HG02798 (cell line): ENCODE measurements at regions not wholly inside any gene's neighbourhood (a gene's known extent, or its start where the extent isn't known, plus 50 kb on each side); places are given as distances from the start of the nearest gene placed in this dataset.

Experiments
- ATAC-seq: cut with Tn5 transposase; IDR thresholded peaks from one replicate; pipeline ENCODE4 v1.9.1; 2021; ENCODE audit warnings: mild to moderate bottlenecking; ENCODE audit not compliant: unreplicated experiment, poor library complexity

GRCh38 chr12:93272997-93273396 is 104.7 kb upstream of the NUDT4 start:
- no peak for ATAC-seq

- ATAC-seq: no peak
Measured at GRCh38 chr12:93273834-93274564, 103.7 kb upstream of the NUDT4 start.

DNA sequence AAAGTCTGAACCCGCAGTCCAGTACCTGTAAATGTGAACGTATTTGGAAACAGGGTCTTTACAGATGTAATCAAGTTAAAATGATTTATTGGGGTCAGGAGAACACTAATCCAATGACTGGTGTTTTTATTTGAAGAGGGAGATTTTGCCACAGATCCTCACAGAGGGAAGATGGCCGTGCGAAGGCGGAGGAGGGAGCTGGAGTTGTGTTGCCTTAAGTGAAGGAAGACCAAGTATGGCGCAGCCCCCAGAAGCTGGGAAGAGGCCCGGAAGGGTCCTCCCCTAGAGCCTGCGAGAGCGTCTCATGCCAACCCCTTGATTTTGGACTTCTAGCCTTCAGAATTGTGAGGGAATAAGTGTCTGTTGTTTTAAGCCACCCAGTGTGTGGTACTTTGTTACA is 102.8 kb upstream of the NUDT4 start:
- no peak for ATAC-seq

DNA sequence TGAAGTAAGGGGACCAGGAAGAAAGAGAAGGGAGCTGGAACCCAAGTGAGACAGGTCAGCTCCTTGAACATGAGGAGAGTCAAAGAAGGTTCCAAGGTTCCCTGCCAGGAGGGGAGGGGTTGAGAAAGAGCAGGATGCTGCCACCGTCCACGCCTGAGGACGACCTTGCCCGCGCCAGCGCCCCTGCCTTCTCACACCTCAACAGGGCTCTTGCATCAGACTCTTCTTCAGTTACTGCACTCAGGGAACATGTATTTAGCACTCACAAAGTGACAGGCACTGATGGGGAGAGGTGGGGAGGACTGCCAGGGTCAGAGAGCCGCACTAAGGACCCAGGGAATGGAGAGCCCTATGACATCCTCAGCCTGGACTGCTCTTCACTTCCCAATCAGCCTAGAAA is 102.1 kb upstream of the NUDT4 start:
- no peak for ATAC-seq

- no peak for ATAC-seq
Measured at GRCh38 chr12:93279565-93280412, 97.9 kb upstream of the NUDT4 start.

- no peak for ATAC-seq
Measured at GRCh38 chr12:93287149-93287548, 90.6 kb upstream of the NUDT4 start.

DNA sequence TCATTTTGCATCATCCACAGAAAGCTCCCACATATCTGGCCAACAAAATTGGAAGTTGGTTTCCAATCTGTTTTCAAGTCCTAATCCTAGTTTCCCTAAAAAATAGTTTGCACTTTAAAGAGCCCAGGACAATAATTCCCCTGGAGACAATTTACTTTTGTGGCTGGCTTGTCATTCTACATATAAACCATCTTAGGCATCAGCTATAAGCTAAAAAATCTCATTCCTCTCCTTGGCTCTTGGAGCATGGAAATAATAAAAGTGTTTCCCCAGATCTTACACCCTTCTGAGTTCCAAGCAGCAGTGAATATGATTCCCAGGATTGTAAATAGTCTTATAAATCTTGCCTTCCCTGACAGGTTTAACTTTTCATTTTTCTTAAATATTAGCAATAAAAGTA is 89.1 kb upstream of the NUDT4 start:
- ATAC-seq: no peak

GRCh38 chr12:93290391-93290790 is 87.3 kb upstream of the NUDT4 start:
- no peak for ATAC-seq

DNA sequence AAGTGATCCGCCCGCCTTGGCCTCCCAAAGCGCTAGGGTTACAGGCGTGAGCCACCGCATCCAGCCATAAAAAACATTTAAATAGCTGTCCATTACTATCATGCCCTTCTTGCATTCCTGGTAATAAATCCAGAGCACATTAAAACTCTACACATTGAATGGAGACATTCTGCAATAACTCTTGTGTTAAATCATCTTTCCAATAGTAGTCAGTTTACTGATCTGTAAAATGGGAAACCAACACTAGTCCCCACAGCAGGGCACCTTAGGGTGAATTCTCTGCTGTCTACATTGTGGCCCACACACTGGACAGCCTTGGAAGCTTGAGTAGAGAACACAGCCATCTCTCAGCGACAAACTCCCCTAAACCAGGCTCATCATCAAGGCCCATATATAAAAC is 85.5 kb upstream of the NUDT4 start:
- ATAC-seq: no peak

DNA sequence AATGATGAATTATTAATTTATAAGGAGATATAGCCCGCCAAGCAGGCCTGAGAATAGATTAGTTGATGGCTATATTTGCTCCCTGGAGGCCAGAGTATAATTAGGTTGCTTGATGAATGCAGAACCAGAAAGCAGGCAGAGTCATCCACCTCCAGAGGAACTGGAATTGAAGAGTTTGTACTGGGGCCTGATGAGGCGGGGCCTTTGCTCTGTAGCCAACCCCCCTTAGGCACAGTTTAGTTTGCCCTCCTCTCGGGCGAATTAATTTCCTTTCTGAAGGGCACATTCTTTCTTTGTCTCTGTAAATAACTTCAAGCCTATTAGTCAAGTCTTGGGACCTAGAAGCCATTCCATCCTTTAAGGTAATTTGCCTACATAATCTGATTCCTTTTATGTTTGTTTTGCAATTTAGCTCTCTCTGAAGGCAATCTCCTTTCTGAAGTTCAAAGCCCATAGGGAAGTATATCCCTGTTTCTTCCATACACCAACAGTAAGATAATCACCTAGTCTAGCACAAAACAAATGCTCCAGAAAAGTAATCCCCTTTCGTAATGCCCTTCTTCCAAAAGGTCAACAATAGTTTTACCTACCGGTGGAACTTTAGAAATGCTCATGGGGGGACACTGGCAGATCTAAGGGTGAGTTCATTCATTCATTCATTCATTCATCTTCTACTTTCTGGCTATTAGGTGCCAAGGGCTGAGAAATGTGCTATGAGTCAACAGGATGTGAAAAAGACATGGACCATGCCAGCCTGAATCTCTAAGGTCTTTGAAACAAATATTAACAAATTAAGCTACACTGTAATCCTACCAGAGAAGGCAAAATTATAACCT is 84.8 kb upstream of the NUDT4 start:
- ATAC-seq: no peak

- peak; percentile 86 for ATAC-seq
Measured at GRCh38 chr12:93297032-93297431, 80.7 kb upstream of the NUDT4 start.

GRCh38 chr12:93297536-93297935 is 80.2 kb upstream of the NUDT4 start:
- ATAC-seq: no peak

GRCh38 chr12:93299262-93299846 is 78.4 kb upstream of the NUDT4 start:
- no peak for ATAC-seq

DNA sequence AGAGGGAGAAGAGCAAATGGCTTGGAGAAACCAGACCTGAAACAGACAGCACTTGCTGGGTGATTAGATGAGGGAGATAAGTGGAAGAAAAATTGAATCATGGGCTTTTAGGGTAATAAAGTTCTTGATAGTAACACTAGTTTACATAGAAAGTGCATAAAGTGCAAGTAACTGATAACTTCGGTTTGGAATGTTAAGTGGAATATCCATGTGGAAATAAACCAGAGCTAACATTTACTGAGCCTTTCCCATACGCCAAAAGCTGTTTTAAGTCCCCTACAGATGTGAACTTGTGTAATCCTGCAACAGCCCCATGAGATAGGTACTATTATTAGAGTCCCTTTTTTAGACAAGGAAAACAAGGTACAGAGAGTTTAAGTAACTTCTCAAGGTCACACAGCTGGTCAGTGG is 77.1 kb upstream of the NUDT4 start:
- ATAC-seq: no peak

GRCh38 chr12:93302331-93303229 is 75.1 kb upstream of the NUDT4 start:
- ATAC-seq: no peak

- no peak for ATAC-seq
Measured at GRCh38 chr12:93306636-93307035, 71.1 kb upstream of the NUDT4 start.

DNA sequence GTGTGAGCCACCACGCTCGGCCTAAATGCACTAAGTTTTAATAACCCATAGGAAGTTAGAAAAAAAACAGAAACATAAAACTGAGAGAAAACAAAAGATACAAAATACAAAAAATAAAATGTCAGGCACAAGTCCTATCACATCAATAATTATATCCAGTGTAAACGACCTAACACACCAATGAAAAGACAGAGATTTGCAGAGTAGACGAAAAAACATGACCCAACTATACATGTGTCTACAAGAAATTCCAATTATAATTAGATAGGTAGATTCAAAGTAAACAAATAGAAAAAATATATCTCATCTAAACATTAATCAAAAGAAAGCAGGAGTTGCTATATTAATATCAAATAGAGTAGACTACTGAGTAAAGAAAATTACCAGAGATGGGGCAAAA is 69.4 kb upstream of the NUDT4 start:
- no peak for ATAC-seq

- no peak for ATAC-seq
Measured at GRCh38 chr12:93311827-93312226, 65.9 kb upstream of the NUDT4 start.

DNA sequence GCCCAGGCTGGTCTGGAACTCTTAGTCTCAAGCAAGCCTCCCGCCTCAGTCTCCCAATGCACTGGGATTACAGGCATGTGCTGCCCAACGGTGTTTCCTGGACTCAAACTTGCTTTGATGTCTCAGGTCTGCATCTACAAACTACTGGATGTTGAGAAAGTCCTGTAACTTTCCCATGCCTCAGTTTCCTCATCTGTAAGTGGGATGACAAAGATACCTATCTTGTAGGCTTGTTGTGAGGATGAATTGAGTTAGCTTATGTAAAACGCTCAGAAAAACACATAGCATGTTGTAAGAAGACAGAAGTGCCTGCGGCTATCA is 63.6 kb upstream of the NUDT4 start:
- no peak for ATAC-seq
